Lower leg skin (tissue), 4 donors: ENCODE measurements at regions not wholly inside any gene's neighbourhood (a gene's known extent, or its start where the extent isn't known, plus 50 kb on each side); places are given as distances from the start of the nearest gene placed in this dataset.
"Not testable (repeated sequence)": the region's sequence is repeated elsewhere in the genome, so short reads cannot be mapped to it uniquely, and the experiment has no call there.

ENCODE experiments used
- DNase-seq, 2 donors: peaks; one replicate each; pipeline ENCODE4 v3.0.0-alpha.2; 2019; ENCODE audit warnings: low spot score in 2 of 2
- H3K4me3 ChIP-seq: fragments of 200-600 bp; sonication (generic); 2 replicates; pipeline ENCODE4 v1.5.1; 2017; ENCODE audit warnings: mild to moderate bottlenecking, low read depth; ENCODE audit not compliant: poor library complexity, severe bottlenecking
- CTCF ChIP-seq, 3 donors: fragments of 450-650 bp; IDR thresholded peaks; one replicate each; pipeline ENCODE4 v1.5.1; 2016; ENCODE audit warnings: antibody characterized with exemption in 3 of 3, mild to moderate bottlenecking in 3 of 3, moderate library complexity in 2 of 3
- POLR2A ChIP-seq, 2 donors: fragments of 450-650 bp; IDR thresholded peaks; one replicate each; pipeline ENCODE4 v1.6.1; 2016 to 2017; ENCODE audit warnings: antibody characterized with exemption in 2 of 2, mild to moderate bottlenecking in 1 of 2, moderate library complexity in 1 of 2
- WGBS, 2 donors: methylation state at CpG; one replicate each; pipeline ENCODE4 v1.1.5; 2018; 5-methylcytosine and 5-hydroxymethylcytosine counted together
- intact Hi-C: fragments of 100-400 bp; cut with DNase I; formaldehyde crosslinking; loops from one replicate; pipeline ENCODE4 v1.15.0; 2023; ENCODE audit warnings: low total_unique reads

DNA sequence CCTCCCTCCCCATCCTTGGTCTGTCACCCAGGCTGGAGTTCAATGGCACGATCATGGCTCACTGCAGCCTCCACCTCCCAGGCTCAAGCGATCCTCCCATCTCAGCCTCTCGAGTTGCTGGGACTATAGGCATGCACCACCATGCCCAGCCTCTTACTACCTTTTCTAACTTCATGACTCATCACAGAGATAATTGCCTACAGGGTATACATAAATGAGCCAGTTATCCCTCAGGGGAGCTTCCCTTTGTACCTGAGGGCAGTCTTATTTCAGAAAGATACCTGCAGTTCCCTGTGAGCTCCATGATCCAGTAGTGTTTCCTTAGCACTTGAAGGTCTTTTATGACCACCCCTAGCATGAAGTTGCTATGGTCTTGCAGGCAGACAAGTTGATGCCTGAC is 94.2 kb upstream of the DNAJC1 start:
- WGBS, 2 donors: 93% methylated on average over 3 of the region's 3 CpGs
- DNase-seq: no peak
- intact Hi-C loops: no loop called here
- H3K4me3 ChIP-seq: no peak overlapping the region
- TF ChIP-seq POLR2A (IDR thresholded peaks at IDR 0.05) (no peak), CTCF (IDR thresholded peaks at IDR 0.05) (no peak)

DNA sequence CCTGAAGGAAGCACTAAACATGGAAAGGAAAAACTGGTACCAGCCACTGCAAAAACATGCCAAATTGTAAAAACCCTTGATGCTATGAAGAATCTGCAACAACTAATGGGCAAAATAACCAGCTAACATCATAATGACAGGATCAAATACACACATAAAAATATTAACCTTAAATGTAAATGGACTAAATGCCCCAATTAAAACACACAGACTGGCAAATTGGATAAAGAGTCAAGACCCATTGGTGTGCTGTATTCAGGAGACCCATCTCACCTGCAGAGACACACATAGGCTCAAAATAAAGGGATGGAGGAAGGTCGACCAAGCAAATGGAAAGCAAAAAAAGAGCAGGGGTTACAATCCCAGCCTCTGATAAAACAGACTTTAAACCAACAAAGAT is 87.7 kb upstream of the DNAJC1 start:
- WGBS, 2 donors: 85 to 95% methylated on average over 1 of the region's 1 CpG
- DNase-seq, H3K4me3 ChIP-seq, intact Hi-C loops: not testable (repeated sequence)

DNA sequence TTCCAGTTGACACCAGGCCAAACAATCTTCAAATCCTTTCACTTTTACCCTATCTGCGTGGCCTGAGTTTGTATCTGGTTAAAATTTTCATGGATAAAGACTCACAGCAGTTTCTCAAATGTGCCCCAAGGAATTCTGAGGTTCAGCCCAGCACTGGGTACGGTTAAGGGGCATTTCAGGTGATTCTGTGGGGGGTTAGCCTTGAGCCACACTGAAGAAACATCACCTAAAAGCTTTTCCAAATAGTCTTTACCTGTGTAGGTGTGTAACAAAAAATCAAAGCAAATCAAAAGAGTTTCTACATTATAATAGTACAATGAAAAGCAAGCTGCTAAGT is 83.8 kb upstream of the DNAJC1 start:
- H3K4me3 ChIP-seq: no peak overlapping the region
- TF ChIP-seq CTCF (IDR thresholded peaks at IDR 0.05): no peak
- no peak for TF ChIP-seq POLR2A (IDR thresholded peaks at IDR 0.05)
- WGBS, 2 donors: 31 to 33% methylated on average over 2 of the region's 2 CpGs
- no peak for DNase-seq
- intact Hi-C loops: no loop called here

- H3K4me3 ChIP-seq: no peak overlapping the region
- 24% methylated on average over 5 of the region's 5 CpGs for WGBS, 2 donors
- peak; percentile 70 to 93 for DNase-seq
- TF ChIP-seq POLR2A (IDR thresholded peaks at IDR 0.05) (no peak), CTCF (IDR thresholded peaks at IDR 0.05) (no peak)
- intact Hi-C loops: no loop called here
Observed at GRCh38 chr10:22086730-22087401, 83.3 kb upstream of the DNAJC1 start.

DNA sequence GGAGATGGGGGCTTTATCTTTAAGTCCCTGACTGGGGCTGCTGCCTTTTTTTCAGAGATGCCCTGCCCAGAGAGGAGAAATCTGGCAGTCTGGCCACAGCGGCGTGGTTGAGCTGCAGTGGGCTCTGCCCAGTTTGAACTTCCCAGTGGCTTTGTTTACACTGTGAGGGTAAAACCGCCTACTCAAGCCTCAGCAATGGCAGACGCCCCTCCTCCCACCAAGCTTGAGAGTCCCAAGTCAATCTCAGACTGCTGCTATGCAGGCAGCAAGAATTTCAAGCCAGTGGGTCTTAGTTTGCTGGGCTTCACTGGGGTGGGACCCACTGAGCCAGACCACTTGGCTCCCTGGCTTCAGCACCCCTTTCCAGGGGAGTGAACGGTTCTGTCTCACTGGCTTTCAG is 76.4 kb upstream of the DNAJC1 start:
- H3K4me3 ChIP-seq, DNase-seq, intact Hi-C loops: not testable (repeated sequence)
- WGBS, 2 donors: 56 to 63% methylated on average over 5 of the region's 5 CpGs

- no peak for DNase-seq
- intact Hi-C loops: no loop called here
- TF ChIP-seq POLR2A (IDR thresholded peaks at IDR 0.05): no peak
- no peak for TF ChIP-seq CTCF (IDR thresholded peaks at IDR 0.05)
- H3K4me3 ChIP-seq: no peak overlapping the region
- WGBS, 2 donors: 92 to 93% methylated on average over 1 of the region's 1 CpG
Observed at GRCh38 chr10:22071332-22071731, 67.8 kb upstream of the DNAJC1 start.

GRCh38 chr10:22067091-22067490 is 63.6 kb upstream of the DNAJC1 start:
- intact Hi-C loops: no loop called here
- TF ChIP-seq POLR2A (IDR thresholded peaks at IDR 0.05) (no peak), CTCF (IDR thresholded peaks at IDR 0.05) (no peak)
- 88 to 100% methylated on average over 1 of the region's 1 CpG for WGBS, 2 donors
- DNase-seq: no peak
- H3K4me3 ChIP-seq: no peak overlapping the region

GRCh38 chr10:22060984-22061383 is 57.5 kb upstream of the DNAJC1 start:
- H3K4me3 ChIP-seq, DNase-seq, intact Hi-C loops: not testable (repeated sequence)
- 83 to 85% methylated on average over 6 of the region's 6 CpGs for whole genome bisulfite sequencing, 2 donors
